Activated CD8-positive, alpha-beta memory T cell treated with anti-CD3 and anti-CD28 coated beads for 36 hours (primary cell): ENCODE measurements at regions not wholly inside any gene's neighbourhood (a gene's known extent, or its start where the extent isn't known, plus 50 kb on each side); places are given as distances from the start of the nearest gene placed in this dataset.

Experiments used
- CTCF ChIA-PET: fragments of 350-600 bp; sonication (Branson Sonifier 250); formaldehyde crosslinking; loops from one replicate; lab custom pipeline; 2021; ENCODE audit warnings: antibody characterized with exemption; lab: Charles Lee
- POLR2A ChIA-PET: fragments of 350-600 bp; sonication (Branson Sonifier 250); formaldehyde crosslinking; loops from one replicate; lab custom pipeline; 2021; ENCODE audit warnings: antibody characterized with exemption; lab: Charles Lee

DNA sequence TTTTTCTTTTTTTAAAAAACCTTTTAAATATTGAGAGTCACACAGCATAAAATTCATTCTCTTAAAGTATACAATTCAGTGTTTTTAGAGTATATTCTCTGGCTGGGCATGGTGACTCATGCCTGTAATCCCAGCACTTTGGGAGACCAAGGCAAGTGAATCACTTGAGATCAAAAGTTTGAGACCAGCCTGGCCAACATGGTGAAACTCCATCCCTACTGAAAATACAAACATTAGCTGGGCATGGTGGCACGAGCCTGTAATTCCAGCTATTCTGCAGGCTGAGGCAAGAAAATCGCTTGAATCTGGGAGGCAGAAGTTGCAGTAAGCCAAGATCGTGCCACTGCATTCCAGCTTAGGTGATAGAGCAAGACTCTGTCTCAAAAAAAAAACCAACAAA is 68.4 kb upstream of the BCAT1 start:
- CTCF ChIA-PET: no interaction called here
- POLR2A ChIA-PET: no interaction called here

DNA sequence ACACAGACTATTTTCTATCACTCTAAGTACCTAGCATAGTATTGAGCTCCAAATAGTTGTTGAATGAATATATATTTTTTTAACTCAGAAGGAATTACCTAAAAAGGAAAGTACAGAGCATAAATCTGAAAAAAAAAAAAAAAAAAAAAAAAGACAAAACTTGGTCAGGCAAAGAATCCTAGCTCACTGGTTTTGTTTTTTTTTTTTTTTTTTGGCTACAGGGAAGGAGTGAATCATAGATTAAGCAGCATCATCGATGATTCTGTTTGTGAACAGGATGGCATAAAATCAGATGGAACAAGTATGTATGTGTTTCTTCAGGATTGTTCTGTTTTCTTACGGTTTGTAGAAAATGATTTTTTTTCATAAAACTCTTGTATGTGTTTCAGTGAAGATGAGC is 66.1 kb upstream of the BCAT1 start:
- ChIA-PET CTCF (no interaction called here), POLR2A (no interaction called here)

DNA sequence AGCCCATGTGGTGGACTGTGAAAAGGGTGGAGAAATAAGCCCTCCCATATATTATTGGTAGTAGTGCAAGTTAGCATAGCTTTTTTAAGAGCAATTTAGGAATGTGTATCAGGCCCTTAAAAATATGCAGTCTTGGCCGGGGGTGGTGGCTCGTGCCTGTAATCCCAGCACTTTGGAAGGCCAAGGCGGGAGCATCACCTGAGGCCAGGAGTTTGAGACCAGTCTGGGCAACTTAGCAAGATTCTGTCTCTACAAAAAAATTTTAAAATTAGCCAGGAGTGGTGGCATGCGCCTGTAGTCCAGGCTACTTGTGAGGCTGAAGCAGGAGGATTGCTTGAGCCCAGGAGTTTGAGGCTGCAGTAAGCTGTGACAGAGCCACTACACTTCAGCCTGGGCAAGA is 64.2 kb upstream of the BCAT1 start:
- POLR2A ChIA-PET: no interaction called here
- CTCF ChIA-PET: no interaction called here

DNA sequence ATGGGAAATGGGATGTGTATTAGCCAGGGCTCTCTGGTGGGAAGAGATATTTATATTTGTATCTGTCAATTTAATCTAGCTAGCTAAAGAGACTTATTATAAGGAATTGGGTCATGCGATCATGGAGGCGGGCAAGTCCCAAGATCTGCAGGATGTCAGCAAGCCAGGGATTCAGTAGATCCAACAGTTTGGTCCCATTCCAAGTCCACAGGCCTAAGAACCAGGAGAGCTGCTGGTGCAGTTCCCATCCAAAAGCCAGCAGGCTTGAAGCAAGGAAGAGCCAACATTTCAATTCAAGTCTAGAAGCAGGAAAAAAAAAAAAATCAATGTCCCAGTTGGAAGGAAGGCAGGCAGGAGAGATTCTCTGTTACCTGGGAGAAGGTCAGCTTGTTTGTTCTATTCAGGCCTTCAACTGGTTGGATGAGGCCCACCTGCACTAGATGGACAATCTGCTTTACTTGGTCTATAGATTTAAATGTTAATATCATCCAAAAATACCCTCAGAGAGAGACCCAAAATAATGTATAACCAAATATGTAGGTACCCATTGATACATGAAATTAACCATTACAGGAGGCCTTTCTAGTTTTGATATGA is 60.7 kb upstream of the BCAT1 start:
- CTCF ChIA-PET: no interaction called here
- POLR2A ChIA-PET: interaction anchor here (0.6 kb wide), 1 partner anchor 83 kb away, joined by 5 read pairs; no protein-coding TSS in a partner anchor

DNA sequence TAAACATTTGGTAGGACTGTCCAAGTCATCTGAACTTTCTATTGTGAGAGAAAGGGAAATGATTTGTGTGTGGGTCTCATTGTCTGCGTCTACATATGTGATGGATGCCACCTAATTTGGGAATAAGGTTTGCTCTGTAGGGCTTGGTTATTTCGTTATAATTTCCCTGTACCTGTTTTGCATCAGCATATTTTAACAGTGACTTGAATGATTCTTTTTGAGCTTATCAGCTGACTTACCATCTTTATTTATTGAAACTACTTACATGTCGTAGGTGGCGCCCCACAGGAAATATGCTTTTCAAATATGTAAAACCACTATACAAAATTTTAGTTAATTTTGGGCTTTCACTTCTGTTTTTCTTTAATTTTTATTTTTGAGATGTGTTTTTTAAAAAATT is 56.5 kb upstream of the BCAT1 start:
- POLR2A ChIA-PET: no interaction called here
- CTCF ChIA-PET: no interaction called here

DNA sequence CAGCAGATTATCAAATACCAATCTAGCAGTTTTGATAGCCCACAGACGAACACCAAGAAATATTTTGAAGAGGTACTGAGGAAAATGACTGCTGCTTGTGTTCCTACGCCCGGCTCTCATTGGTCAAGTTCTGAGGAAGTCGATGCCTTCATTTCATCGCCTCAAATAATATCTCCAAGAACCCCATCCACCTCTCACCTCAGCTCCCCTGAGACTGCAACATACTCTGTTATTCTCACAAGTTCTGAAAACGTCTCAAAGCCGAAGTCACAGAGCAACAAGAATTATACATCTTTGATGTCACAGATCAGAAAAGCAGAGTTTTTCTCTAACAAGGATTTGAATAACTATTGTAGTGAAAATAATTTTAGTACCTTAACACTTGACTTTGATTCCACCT is 55.5 kb upstream of the BCAT1 start:
- CTCF ChIA-PET: no interaction called here

DNA sequence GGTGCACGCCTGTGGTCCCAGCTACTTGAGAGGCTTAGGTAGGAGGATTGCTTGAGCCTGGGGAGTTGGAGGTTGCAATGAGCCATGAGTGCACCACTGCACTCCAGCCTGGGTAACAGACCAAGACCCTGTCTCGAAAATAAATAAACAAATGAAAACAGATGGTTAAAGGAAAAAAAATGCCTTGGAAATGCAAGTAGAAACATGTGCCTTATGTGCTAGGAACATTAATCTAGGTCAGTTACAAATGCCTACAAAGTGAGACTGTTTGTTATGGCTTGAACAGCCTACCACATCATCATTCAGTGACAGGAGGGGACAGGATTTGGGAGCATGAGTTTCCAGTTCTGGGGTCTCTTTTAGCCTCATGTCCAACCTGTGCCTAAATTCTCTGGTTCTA is 52.4 kb upstream of the BCAT1 start:
- POLR2A ChIA-PET: no interaction called here
- CTCF ChIA-PET: interaction anchor here (0.9 kb wide), 1 partner anchor 10 kb away, joined by 4 read pairs; no protein-coding TSS in a partner anchor

More for the DNA sequence above, 55.5 kb upstream of the BCAT1 start:
- POLR2A ChIA-PET: no interaction called here
